Heart left ventricle (tissue), 13 donors: ENCODE measurements at regions not wholly inside any gene's neighbourhood (a gene's known extent, or its start where the extent isn't known, plus 50 kb on each side); places are given as distances from the start of the nearest gene placed in this dataset.

ENCODE experiments used
- CTCF ChIP-seq, 12 donors: fragments of 200-600 bp; sonication (generic) in 4 of 12; IDR thresholded peaks; one replicate each; pipeline versions ENCODE4 v1.5.0 to v1.8.0; 2018 to 2022; ENCODE audit warnings: antibody characterized with exemption in 12 of 12, mild to moderate bottlenecking in 5 of 12
- POLR2A ChIP-seq, 2 donors: fragments of 450-650 bp; IDR thresholded peaks; one replicate each; pipeline ENCODE4 v1.6.1; 2017; ENCODE audit warnings: antibody characterized with exemption in 2 of 2, mild to moderate bottlenecking in 2 of 2, moderate library complexity in 2 of 2
- donor health status: ischemic (EF 13 %, LVEDD 7.1; RV severe dilation, severe dysfunction).
- donor health status: DM: no; HTN: yes; CAD: no.
- donor health status: DM: no; HTN: no; CAD: no.
- donor health status: ischemic (EF 25% LVEDD 6.9; RV normal size, moderate dysfunction).
- donor health status: ischemic (EF 25% LVEDD 5.7; RV mildly dilated, moderate dysfunction).
- donor health status: ischemic (EF 35%, LVEDD 5.7; RV mildly dilated, moderate dysfunction).
- donor health status: nonischemic (EF 11% LVEDD 7.7; RV severe dilation, severe dysfunction).
- donor health status: DM: yes; HTN: yes; CAD: no.
- donor health status: PGD.
- donor health status: ischemic (EF 29% LVEDD 5.4; RV normal size, mild dysfunction).
- donor health status: nonischemic (EF 23%, LVEDD 6.1; RV moderate dilation, normal function).

GRCh38 chr6:71730284-71730683, 156.1 kb upstream of the RIMS1 start:
- TF ChIP-seq CTCF (IDR thresholded peaks at IDR 0.05), result no peak
- TF ChIP-seq POLR2A (IDR thresholded peaks at IDR 0.05), result no peak
